HG03097 (cell line): ENCODE measurements at regions not wholly inside any gene's neighbourhood (a gene's known extent, or its start where the extent isn't known, plus 50 kb on each side); places are given as distances from the start of the nearest gene placed in this dataset.
"Not testable (repeated sequence)": the region's sequence is repeated elsewhere in the genome, so short reads cannot be mapped to it uniquely, and the experiment has no call there.

ENCODE experiments used
- ATAC-seq: cut with Tn5 transposase; IDR thresholded peaks from one replicate; pipeline ENCODE4 v1.9.1; 2021; ENCODE audit not compliant: unreplicated experiment, low FRiP score

DNA sequence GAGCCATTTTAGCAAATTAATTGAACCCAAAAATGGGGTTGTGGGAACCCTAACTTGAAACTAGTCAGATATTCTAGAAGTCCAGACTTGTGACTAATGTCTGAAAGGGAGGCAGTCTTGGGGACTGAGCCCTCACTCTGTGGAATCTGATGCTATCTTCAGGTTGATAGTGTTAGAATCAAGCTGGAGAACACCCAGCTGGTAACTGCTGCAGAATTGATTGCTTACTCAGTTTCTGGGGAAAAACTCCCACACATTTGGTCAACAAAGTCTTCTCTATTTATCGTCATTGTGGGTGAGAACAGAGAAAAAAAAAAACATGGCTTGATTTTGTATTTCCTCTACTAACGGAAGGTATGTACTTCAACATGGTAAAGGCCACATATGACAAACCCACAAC is 1925.8 kb upstream of the CELF4 start:
- ATAC-seq, result no peak

DNA sequence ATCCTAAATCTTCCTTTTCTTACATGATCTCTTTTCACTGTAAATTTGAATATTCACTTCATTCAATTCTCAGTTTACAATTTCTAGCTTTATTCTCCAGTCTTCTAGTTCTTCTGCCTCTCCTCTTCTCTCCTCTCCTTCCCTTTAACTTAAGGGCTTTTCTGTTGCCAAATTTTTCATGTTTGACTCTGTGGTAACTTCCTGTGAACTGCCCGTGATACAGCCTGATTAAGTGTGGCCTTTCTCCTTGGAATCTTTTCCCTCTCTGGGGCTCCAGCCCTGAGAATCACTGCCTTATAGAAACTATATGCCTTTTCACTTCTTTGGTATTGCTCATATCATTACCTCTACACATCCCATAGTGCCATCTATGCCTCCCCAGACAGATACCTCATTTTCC is 1923.8 kb upstream of the CELF4 start:
- no peak for ATAC-seq

DNA sequence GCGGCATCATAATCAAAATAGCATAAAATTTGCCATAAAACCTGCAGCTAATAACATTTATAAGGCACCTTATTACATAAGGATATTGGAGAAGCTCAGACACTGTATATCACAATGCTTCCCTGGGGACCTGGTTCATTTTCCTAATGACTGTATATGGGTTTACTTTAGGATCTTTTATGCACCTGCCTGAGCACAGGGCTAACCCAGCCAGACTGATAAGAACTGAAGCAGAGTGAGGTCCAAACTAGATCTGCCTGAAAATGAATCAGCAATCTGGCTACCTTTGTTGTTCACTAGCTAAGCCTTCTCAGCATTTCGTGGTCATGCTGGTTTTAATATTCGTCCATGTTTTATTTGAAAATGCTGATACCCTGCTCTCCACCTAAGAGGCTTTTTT is 1922.3 kb upstream of the CELF4 start:
- ATAC-seq, result no peak

DNA sequence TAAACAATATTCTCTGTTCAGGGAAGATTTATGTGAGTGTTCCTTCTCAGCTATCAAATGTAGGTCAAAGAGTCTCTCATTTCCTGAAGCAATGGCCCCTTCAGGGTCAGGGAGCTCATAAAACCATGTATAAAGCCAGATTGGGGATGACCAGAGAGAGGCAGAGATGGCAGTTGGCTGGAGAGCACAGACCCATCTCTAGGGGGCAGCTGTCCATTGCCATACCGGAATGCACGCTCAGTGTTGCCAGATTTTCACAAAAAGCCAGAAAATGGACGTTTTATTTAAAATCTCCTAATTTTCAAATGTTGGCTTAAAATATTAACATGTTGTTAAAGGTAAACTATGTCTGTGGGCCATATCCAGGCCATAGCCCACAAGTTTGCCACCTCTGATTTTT is 1920.7 kb upstream of the CELF4 start:
- ATAC-seq, result no peak

DNA sequence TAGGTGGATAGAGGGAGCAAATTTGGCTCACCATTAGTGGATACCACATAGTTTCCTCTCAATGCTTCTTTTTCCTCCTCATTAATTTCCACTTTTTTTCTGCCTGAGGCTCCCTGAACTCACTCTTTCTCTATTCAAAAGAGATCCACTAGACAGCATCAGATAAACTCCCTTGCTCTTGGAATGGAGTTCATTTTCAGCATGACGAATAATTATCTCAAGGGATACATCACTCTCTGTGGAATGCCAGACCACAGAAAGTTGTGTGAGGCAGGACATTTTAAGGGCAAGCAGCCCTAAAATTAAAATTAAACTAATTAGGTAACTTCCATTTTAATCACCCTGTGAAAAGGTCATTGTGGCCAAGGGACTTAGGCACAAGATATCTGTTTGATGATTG is 1920.1 kb upstream of the CELF4 start:
- no peak for ATAC-seq

DNA sequence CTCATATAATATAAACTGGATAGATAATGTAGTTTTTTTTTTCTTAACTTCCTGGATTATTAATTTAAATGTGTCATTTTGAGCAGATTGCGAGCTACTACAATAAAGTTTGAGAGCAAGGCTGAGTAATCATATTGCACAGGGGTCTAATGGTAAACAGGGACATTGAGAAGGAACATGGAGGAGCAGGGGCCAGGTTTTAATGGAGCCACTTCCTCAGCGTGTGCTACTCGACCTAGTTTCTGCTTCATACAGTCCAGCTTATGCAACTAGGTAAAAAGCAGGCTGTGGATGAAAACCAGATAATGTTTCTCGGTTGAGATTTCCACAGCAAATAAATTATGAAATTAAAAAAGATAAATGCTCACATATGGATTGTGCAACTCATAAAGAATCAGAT is 1915.7 kb upstream of the CELF4 start:
- no peak for ATAC-seq

DNA sequence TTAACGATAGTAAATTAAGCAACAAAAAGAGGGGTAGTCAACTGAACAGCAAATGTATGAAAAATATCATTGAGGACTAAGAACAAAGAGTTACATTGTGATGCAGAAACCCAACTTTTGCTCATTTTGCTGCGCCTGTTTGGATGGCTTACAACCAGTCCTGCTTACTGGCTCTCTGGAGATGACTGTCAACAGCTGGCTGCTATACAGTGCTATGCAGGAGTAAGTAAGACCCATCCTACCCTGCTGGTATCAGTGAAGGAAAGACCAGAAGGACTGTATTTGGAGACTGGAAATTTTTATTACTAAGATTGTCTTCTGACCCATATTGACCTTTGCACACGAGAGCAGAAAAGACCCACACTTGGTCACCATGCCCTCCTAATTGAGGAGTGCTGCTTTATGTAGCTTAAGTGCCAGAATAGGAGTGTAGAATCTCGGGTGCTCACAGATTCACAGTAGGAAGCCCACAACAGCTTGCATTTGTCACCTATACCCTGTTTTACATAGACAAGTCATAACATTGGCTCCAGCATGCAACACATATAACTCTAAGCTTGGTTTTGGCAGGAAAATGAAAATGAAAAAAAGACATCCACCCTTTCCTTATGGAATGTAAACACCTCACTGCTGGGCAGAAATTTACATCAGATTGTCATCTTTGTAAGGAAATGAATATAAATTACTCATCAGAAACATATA is 1915.0 kb upstream of the CELF4 start:
- ATAC-seq, result no peak

DNA sequence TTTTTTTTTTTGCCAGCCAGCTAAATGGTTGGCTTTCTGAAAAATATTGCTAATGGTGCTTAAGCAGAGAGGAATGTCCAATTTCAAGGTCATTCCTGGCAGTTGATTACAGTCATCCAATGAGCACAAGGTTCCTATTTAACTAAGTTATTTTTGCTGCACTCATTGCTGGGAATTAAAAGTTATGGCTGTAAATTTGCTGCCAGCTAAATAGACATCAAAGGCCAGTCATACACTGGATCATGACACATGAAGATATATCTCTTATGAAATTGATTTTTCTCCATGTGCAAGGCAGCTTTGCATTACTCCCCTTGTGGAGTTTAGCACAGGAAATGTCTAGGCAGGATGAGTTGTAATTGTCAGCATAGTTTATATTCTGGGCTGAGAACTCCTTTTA is 1898.4 kb upstream of the CELF4 start:
- ATAC-seq, result no peak

DNA sequence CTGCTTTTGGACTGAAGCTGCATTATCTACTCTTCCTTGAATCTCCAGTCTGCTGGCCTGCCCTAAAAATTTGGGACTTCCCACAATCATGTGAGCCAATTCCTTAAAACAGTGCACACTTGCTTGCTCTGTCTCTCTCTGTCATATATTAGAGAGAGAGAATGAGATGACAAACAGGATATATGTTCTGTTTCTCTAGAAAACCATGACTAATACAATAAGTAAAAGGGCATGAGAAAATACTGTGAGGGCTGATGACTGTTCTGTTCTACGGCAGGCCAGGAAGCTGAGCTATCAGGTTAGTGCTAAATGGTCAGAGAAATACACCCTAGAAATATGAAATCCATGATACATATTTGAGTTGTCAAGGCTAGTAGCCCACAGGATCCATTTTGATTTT is 1896.8 kb upstream of the CELF4 start:
- no peak for ATAC-seq

DNA sequence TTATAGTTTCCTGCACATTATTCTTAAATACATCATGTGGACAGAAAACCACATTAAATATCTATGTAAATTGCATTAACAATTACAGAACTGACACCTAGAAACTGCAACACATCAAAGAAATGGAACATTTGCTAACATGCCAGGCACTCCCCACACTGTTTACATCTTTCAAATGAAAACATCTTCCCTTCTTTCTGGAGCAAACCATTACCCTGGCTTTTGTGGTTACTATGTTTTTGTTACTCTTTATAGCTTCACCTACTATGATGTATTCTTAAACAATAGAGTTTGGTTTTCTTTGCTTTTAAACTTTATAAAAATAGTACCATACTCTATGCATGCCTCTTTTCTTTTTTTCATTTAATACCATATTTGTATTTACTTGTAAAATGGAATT is 1894.5 kb upstream of the CELF4 start:
- no peak for ATAC-seq

DNA sequence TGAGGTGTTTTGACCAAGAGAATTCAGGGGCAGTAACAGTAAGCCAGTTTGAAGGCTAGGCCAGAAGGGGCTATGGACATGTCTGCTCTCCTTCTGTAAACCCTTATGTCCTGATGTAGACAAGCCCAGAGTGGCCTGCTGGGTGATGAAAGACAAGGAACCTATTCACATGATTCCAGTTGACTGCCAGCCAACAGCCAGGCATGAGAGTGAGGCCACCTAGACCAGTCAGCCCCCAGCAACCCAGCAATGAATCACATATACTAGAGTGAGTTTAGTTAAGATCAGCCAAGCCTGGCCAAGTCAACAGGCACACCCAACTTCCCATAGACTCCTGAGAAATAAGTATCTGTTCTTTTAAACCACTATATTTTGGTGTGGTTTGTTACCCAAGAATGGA is 1889.7 kb upstream of the CELF4 start:
- ATAC-seq, result no peak

DNA sequence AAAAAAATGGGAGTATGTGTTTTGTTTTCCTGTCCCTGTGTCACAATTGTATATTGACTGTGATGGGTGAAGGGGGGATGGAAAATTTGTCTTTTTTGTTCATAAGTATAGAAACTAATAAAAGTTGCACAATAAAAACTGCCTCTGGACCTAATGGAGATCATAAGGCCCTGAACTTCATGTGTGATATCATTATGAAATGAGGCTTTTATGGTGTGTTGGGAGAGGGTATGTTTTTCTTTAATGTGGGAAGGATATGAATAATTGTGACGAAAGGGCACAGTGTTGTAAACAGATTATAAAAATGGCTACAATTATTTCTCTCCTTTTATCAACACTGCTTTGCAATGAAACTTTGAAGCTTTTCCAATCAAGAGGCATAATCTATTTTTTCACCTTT is 1889.3 kb upstream of the CELF4 start:
- no peak for ATAC-seq

DNA sequence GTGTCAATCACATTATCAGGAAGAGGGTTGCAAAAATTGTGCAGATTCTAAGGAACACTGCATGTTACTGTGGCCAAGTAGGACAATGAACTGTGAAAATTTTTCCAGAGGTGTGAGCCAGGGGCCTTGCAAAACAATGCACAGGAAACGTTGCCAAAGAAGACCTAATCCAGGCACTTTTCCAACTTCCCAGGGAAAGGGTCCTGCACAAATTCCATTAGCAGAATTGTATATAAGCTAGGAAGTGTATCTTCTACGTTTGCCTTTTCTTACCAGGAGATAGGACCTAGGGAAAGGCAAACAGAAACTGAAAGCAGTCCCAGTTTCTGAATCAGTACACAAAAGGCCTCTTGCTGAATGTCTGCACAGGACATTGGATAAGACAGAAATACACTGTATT is 1888.3 kb upstream of the CELF4 start:
- ATAC-seq, result no peak

DNA sequence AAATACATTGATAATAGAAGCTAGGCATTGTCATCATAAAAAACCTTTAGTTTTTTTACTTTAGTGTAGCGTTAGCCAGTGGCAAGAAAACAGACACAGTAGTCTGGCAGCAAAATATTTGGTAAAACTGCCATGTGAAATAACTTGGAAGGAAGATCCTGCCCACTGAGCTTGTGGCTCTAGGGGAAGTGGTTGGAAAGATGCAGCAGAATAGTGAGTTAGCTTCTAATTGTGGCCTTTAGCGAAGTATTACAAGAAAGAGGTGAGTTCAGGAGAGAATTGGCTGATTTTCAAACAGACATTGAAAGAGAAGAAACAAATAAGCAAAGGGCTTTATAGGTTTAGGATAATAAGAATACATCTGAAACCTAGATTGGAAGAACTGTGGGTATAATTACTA is 1887.8 kb upstream of the CELF4 start:
- no peak for ATAC-seq

DNA sequence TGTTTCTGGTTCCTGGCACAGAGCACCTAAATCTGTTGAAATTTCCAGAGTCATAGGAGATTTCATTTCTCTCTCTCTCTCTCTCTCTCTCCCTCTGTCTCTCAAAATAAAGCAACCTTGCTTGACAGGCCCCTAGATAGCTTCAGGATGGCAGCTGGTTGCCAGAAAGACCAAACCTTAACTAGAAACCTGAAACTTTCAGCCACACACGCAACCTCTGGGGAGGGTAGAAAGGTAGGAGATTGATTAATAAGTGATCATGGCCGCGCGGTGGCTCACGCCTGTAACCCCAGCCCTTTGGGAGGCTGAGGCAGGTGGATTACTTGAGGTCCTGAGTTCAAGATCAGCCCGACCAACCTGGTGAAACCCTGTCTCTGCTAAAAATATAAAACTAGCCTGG is 1885.4 kb upstream of the CELF4 start:
- ATAC-seq, result no peak

DNA sequence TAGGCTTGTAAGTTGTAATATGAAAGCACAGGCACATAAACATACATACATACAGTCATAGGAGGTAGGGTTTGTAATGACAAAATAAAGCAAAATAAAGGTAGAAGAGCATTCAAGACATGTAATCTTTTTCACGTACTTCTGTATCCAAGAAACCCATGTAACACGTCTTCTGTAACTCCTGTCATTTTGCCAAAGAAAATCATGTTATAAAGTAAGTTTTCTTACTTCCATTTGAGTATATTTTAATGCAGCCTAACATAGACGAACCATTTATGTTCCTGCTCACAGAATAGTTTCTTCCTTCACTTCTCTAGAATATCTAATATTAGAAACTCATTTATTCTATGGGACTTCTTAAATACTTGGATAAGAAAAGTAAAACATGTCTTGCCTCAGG is 1884.0 kb upstream of the CELF4 start:
- no peak for ATAC-seq

DNA sequence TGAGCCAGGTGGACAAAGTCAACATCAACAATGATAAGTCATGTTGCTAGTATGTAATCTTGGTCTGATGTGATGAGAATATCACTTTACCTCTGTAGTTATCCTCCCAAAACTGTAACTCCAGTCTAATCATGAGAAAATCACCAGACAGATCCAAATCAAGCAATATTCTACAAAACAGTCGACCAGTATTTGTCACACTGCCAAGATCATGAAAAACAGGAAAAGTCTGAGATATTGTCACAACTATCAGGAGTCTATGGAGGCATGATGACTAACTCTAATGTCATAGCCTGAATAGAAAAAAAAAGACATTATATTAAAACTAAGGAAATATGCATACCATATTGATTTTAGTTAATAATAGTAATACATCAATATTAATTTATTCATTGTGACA is 1883.3 kb upstream of the CELF4 start:
- ATAC-seq, result no peak

DNA sequence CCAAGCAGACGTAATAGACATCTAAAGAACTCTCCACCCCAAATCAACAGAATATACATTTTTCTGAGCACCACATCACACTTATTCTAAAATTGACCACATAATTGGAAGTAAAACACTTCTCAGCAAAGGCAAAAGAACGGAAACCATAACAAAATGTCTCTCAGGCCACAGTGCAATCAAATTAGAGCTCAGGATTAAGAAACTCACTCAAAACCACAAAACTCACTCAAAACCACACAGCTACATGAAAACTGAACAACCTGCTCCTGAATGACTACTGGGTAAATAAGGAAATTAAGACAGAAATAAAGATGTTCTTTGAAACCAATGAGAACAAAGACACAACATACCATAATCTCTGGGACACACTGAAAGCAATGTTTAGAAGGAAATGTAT is 1879.4 kb upstream of the CELF4 start:
- not testable (repeated sequence) for ATAC-seq

DNA sequence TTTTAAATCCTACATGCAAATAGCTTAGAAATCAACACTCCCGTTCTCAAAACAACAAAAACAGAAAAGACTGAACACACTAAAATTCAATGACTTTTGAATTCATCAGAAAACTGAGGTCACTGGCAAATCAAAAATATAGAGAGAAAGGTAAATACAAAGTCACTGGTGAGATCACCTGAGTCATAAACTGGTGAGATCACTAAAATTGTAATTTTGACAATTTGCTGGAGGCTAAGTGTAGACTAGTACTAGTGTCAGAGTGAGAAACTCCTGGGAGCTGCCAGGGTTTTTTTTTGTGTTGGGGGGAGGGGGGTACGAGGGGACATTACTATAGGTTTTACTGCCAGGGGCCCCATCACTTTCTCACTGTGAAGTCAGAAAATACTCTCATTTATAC is 1876.0 kb upstream of the CELF4 start:
- ATAC-seq, result no peak

DNA sequence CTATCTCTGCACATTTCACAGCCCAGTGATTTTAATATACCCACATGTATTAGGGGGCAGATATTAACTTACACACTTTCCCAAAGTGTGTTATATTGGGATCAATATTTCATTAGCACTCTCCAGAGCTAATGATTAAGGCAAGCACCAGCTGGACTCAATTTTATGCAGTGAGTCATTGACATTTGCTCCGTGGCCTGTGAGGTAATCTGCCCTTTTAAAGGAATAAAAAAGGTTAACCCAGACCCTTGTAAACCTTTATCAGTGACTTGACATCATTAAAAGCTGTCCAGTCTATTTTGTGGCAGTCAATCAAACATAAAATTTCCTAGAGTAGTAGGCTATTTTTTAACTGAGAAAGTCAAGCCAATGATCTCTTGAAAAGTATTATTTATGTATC is 1870.4 kb upstream of the CELF4 start:
- ATAC-seq, result no peak

DNA sequence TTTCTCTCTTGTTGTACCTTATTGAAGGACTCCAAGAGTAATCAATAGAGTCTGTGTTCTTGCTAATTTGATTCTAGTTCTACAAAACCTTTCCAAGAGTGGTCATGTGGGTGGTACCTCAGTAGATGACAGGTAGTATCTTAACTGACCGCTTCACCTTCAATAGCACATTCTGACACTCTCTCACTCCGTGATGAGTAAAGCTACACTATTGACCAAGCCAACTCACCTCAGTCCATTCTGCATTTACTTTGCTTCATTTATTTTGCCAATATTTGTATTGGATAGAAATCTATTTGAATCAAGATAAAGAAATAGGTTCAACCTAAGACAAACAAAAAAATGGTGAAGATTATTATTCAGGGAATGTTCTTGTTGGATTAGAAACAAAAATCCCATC is 1869.6 kb upstream of the CELF4 start:
- ATAC-seq, result no peak

DNA sequence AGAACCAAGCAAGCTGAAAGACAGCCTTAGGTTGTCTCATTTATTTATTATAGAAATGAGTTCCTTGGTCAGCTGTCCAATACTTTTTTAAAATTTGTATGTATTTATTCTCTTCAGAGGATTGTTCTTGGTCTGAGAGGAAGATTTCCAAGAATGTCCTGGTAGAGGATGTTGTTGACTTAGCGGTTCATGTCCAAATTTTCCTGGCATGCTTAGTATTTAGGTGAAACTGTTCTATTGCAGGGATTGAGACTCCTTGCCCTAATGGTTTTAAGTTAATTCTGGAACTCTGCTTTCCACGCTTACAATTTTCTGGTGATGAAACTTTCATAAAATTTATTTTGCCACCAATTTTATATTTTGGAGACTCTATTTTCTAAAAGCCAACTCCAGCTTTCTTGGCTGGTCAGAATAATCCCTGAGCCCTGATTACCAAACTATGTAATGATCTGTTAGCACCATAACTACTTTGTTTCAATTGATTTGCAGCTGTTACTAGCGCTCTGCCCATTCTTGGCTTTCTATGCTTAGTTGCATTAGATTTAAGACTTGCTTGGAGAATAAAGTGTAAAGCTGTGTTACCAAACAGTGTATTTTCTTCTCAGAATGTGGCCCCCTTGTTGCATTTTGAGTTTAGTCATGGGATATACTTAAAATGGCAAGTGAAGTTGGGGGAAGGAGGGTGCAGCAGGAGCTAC is 1868.8 kb upstream of the CELF4 start:
- no peak for ATAC-seq
